Testis (tissue), 2 donors: ENCODE measurements at regions not wholly inside any gene's neighbourhood (a gene's known extent, or its start where the extent isn't known, plus 50 kb on each side); places are given as distances from the start of the nearest gene placed in this dataset.

Source experiments
- DNase-seq: peaks from one replicate; pipeline ENCODE4 v3.0.0-alpha.2; 2019
- H3K27ac ChIP-seq, 2 donors: fragments of 200-600 bp; sonication (generic); one replicate each; pipeline ENCODE4 v1.5.1; 2019
- H3K27me3 ChIP-seq: fragments of 200-600 bp; sonication (generic); one replicate; pipeline ENCODE4 v1.5.1; 2019
- H3K36me3 ChIP-seq: fragments of 200-600 bp; sonication (generic); one replicate; pipeline ENCODE4 v1.5.1; 2017; ENCODE audit warnings: low read depth; ENCODE audit errors: missing control alignments
- H3K4me1 ChIP-seq: fragments of 200-600 bp; sonication (generic); one replicate; pipeline ENCODE4 v1.5.1; 2019
- H3K4me3 ChIP-seq, 2 donors: fragments of 200-600 bp; sonication (generic); one replicate each; pipeline ENCODE4 v1.5.1; 2017 to 2019
- H3K9me3 ChIP-seq: fragments of 200-600 bp; sonication (generic); one replicate; pipeline ENCODE4 v1.5.1; 2017
- CTCF ChIP-seq, 3 experiments: fragments of 450-650 bp in 2 of 3; fragments of 200-600 bp in 1 of 3; sonication (generic) in 1 of 3; IDR thresholded peaks; one replicate each; pipeline ENCODE4 v1.5.1; 2016 to 2019; ENCODE audit warnings: antibody characterized with exemption in 3 of 3, mild to moderate bottlenecking in 2 of 3, moderate library complexity in 1 of 3
- POLR2A ChIP-seq: fragments of 450-650 bp; IDR thresholded peaks from one replicate; pipeline ENCODE4 v1.6.1; 2017; ENCODE audit warnings: antibody characterized with exemption, mild to moderate bottlenecking, moderate library complexity
- WGBS, 2 donors: methylation state at CpG; one replicate each; pipeline ENCODE4 v1.1.5; 2018; 5-methylcytosine and 5-hydroxymethylcytosine counted together
- intact Hi-C: fragments of 100-400 bp; cut with DNase I; formaldehyde crosslinking; loops from one replicate; pipeline ENCODE4 v1.15.1; 2023; ENCODE audit warnings: low total_unique reads

DNA sequence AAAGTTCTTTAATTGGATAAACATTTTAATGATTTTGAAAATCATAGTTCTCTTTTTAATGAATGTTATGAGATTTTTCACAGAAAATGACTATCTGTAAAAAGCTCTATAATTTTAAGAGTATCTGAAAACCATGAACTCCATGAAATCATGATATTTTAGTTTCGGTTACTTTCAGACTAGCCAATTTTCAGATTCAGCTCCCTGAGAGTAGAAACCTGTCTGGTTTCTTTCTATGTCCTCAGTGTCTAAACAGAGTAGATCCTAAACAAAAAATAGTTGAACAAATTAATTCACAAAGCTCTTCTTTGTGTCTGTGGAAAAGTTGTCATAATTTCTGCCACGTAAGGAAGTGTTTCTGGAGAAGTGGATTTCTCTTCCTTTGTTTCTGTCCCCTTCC lies 1247.7 kb downstream of the NSUN3 start:
- no peak overlapping the region for H3K27ac ChIP-seq
- no peaks in the 10 kb centered on the region for H3K27me3 ChIP-seq
- TF ChIP-seq CTCF (IDR thresholded peaks at IDR 0.05) (no peak), POLR2A (no peak)
- H3K36me3 ChIP-seq: no peaks in the 10 kb centered on the region
- intact Hi-C loops: no loop called here
- H3K4me3 ChIP-seq: no peak overlapping the region
- H3K9me3 ChIP-seq: no peaks in the 10 kb centered on the region
- no peaks in the 10 kb centered on the region for H3K4me1 ChIP-seq
- DNase-seq: no peak
- 89 to 90% methylated on average over 2 of the region's 2 CpGs for WGBS, 2 donors

DNA sequence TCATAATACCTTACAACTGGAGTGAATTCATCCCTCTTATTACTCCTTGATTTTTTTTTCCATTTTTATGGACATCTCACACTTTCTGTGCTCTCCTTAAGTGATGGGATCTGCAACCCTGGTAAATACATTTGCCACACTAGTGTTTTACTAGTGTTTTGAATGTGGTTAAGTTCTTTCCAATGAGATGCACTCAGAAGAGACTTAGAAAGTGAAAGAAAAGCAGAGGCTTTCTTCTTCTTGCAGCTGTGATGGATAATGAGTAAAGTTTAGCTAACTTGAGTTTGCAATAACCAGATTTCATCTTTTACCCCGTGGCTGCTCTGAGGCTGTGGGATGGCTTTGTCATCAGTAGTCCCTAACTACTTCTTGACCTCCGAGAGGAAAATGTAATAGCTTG lies 1248.4 kb downstream of the NSUN3 start:
- Histone ChIP-seq H3K4me1 (no peaks in the 10 kb centered on the region), H3K9me3 (no peaks in the 10 kb centered on the region), H3K27ac (no peak overlapping the region), H3K36me3 (no peaks in the 10 kb centered on the region), H3K27me3 (no peaks in the 10 kb centered on the region), H3K4me3 (no peak overlapping the region)
- no peak for DNase-seq
- intact Hi-C loops: no loop called here
- TF ChIP-seq POLR2A (no peak), CTCF (IDR thresholded peaks at IDR 0.05) (no peak)
- WGBS, 2 donors: 38 to 53% methylated on average over 2 of the region's 2 CpGs

DNA sequence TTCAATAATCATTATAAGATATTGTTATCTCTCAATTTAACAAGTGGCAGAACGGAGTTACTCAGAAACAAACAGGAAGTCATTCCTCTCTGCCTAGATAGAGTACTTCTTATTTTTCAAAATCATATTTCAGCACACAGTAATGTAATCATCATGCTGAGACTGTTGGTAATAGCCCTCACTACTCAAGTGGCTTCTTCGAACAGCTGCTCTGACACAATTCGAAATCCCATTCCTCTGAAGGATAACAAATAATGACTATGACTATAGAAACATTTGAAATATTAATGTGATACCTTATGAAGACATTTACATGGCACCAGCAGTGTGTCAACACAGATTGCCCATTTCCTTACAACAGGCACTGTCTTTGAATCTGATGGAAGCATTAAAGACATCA lies 1249.8 kb downstream of the NSUN3 start:
- H3K4me1 ChIP-seq: no peaks in the 10 kb centered on the region
- intact Hi-C loops: no loop called here
- H3K36me3 ChIP-seq: no peaks in the 10 kb centered on the region
- TF ChIP-seq CTCF (IDR thresholded peaks at IDR 0.05) (no peak), POLR2A (no peak)
- no peaks in the 10 kb centered on the region for H3K9me3 ChIP-seq
- no peak overlapping the region for H3K4me3 ChIP-seq
- no peaks in the 10 kb centered on the region for H3K27me3 ChIP-seq
- no peak for DNase-seq
- H3K27ac ChIP-seq: no peak overlapping the region
- WGBS, 2 donors: 80 to 81% methylated on average over 3 of the region's 3 CpGs

GRCh38 chr3:95319921-95320494 lies 1257.1 kb downstream of the NSUN3 start:
- Histone ChIP-seq H3K27me3 (no peaks in the 10 kb centered on the region), H3K27ac (no peak overlapping the region), H3K4me3 (no peak overlapping the region), H3K9me3 (no peaks in the 10 kb centered on the region), H3K4me1 (no peaks in the 10 kb centered on the region), H3K36me3 (no peaks in the 10 kb centered on the region)
- DNase-seq: no peak
- 61 to 64% methylated on average over 3 of the region's 3 CpGs for WGBS, 2 donors
- TF ChIP-seq POLR2A (no peak), CTCF (IDR thresholded peaks at IDR 0.05) (no peak)
- intact Hi-C loops: no loop called here

DNA sequence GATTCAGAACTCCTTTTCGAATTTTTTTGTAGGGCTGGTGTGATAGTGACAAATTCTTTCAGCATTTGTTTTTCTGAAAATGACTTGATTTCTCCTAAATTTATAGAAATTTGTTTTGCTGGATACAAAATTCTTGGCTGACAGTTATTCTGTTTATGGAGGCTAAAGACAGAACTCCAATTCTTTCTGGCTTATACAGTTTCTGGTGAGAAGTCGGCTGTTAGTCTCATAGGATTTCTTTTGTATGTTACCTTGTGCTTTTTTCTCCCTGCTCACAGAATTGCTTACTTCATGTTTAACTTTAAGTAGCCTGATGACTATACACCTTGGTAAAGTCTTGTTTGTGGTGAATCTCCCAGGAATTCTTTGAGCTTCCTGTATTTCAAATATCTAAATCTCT lies 1264.6 kb downstream of the NSUN3 start:
- no peaks in the 10 kb centered on the region for H3K9me3 ChIP-seq
- H3K36me3 ChIP-seq: no peaks in the 10 kb centered on the region
- no peak overlapping the region for H3K4me3 ChIP-seq
- H3K4me1 ChIP-seq: no peaks in the 10 kb centered on the region
- TF ChIP-seq CTCF (IDR thresholded peaks at IDR 0.05) (no peak), POLR2A (no peak)
- WGBS, 2 donors: 82 to 92% methylated on average over 2 of the region's 2 CpGs
- H3K27me3 ChIP-seq: no peaks in the 10 kb centered on the region
- no peak overlapping the region for H3K27ac ChIP-seq
- DNase-seq: no peak
- intact Hi-C loops: no loop called here
